Uterus (tissue), 2 donors: ENCODE measurements at regions not wholly inside any gene's neighbourhood (a gene's known extent, or its start where the extent isn't known, plus 50 kb on each side); places are given as distances from the start of the nearest gene placed in this dataset.

ENCODE experiments used
- CTCF ChIP-seq, 4 experiments: fragments of 200-600 bp in 2 of 4; fragments of 450-650 bp in 2 of 4; sonication (generic) in 2 of 4; IDR thresholded peaks; one replicate each; pipeline ENCODE4 v1.5.1; 2016 to 2019; ENCODE audit warnings: antibody characterized with exemption in 4 of 4, mild to moderate bottlenecking in 2 of 4, moderate library complexity in 1 of 4
- POLR2A ChIP-seq, 2 donors: fragments of 450-650 bp; IDR thresholded peaks; one replicate each; pipeline ENCODE4 v1.6.1; 2016; ENCODE audit warnings: antibody characterized with exemption in 2 of 2, mild to moderate bottlenecking in 1 of 2, moderate library complexity in 1 of 2

GRCh38 chr18:75831960-75832359 lies 404.5 kb upstream of the SMIM21 start:
- TF ChIP-seq CTCF (IDR thresholded peaks at IDR 0.05) (no peak), POLR2A (IDR thresholded peaks at IDR 0.05) (no peak)
